ENCODE measurements at regions not wholly inside any gene's neighbourhood (a gene's known extent, or its start where the extent isn't known, plus 50 kb on each side); places are given as distances from the start of the nearest gene placed in this dataset.

- Histone ChIP-seq H2AFZ (ENCODE audit: low read depth, low read length, poor library complexity, severe bottlenecking) (no peak overlapping the region), H3K27me3 (ENCODE audit: insufficient read depth, low read length) (no peaks in the 10 kb centered on the region), H3K4me2 (ENCODE audit: low read length) (no peak overlapping the region), H3K9me2 (ENCODE audit: insufficient read depth) (no peaks in the 10 kb centered on the region), H4K20me1 (ENCODE audit: insufficient read depth) (no peaks in the 10 kb centered on the region), H3K4me3 (replicated peaks in 1 of 2; ENCODE audit: low read depth in 1 of 2, low read length in 2 of 2) (no peak overlapping the region), H3K27ac (ENCODE audit: low read depth, low read length) (no peak overlapping the region), H3K36me3 (ENCODE audit: control insufficient read depth in 1 of 2, insufficient read depth in 2 of 2, low read length in 2 of 2) (no peaks in the 10 kb centered on the region), H3K9ac (ENCODE audit: low read length) (no peak overlapping the region), H3K79me2 (ENCODE audit: insufficient read depth, low read length) (no peaks in the 10 kb centered on the region), H3K9me3 (ENCODE audit: control insufficient read depth in 1 of 2, insufficient read depth in 1 of 2, low read depth in 1 of 2, low read length in 2 of 2) (no peaks in the 10 kb centered on the region), H3K4me1 (ENCODE audit: control insufficient read depth in 1 of 2, insufficient read depth in 2 of 2, low read length in 2 of 2) (peaks cover 0 to 3% of the 10 kb centered on the region in 2 experiments; a peak in 1 of 4 replicates)
- RAD21 ChIA-PET (ENCODE audit: low non-redundant PET in 1 of 2, low total read pairs in 2 of 2, uncharacterized antibody in 2 of 2, unreplicated experiment in 2 of 2): no interaction called here
- CTCF ChIA-PET: no interaction called here
- DNase-seq (ENCODE audit: low read depth, low spot score) (no peak), ATAC-seq (no peak)
- TF ChIP-seq SIN3A (IDR thresholded peaks at IDR 0.05; ENCODE audit: low read depth) (no peak), EZH2 (IDR thresholded peaks at IDR 0.05) (no peak), ELF1 (IDR thresholded peaks at IDR 0.05; ENCODE audit: borderline replicate concordance, low read depth) (no peak), REST (IDR thresholded peaks at IDR 0.05; ENCODE audit: low read depth) (no peak), RAD21 (IDR thresholded peaks at IDR 0.05; ENCODE audit: low read depth) (no peak), FOSL1 (IDR thresholded peaks at IDR 0.05; ENCODE audit: low read depth) (no peak), TCF7L2 (IDR thresholded peaks at IDR 0.05; ENCODE audit: borderline replicate concordance, extremely low read depth, insufficient read depth, insufficient read length) (no peak), EGR1 (IDR thresholded peaks at IDR 0.05; ENCODE audit: low read depth) (no peak), ATF3 (IDR thresholded peaks at IDR 0.05) (no peak)
- POLR2A ChIA-PET: no interaction called here
- no TSS peak for BruUV-seq (replicated peaks)
- intact Hi-C loops (cut with micrococcal nuclease): no loop called here
Observed at GRCh38 chr4:182969651-182970279, 52.6 kb upstream of the DCTD start.
